ENCODE measurements at regions not wholly inside any gene's neighbourhood (a gene's known extent, or its start where the extent isn't known, plus 50 kb on each side); places are given as distances from the start of the nearest gene placed in this dataset.

DNA sequence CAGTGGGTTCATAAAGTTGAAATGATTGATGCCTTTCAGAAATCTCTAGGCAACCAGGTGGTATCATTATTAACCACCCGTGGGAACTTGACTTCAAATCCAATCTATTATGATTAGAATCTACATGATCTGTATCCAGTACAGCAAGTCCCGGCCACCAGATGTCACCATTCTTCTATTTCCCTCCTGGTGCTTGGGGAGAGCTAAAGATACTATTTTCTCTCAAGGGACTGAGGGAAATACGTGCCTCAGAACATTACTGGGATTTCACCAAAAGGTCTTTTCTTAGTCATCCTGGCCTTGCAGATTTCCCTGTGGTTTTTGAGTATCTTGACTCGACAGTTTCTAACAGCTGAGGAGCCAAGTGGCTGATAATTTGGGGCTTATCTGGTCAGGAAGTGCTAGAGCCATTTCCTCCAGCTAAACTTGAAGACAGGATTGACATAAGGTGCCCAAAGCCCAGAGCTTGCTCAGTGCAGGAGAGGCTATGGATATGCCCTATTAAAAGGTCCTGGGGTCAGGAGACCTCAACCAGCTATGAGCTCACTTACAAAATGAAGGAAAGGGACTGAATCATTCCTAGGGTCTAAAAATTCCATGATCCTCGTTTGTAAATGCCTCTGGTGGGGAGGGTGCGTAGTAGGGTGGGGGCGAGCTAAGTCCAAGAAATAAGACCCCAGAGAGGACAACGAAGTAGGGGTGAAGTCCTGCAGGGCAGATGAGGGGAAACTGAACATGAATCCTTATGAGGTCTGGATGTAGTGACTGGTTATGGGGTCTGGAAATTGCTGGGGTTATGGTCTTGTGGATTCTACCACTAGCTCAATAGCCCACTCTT, 135.4 kb upstream of the MGAT5 start:
- POLR2A ChIA-PET = interaction anchor here (0.9 to 1.3 kb wide), 4 partner anchors 19 to 293 kb away, joined by 3 to 7 read pairs (median 4); no protein-coding TSS in a partner anchor
- H3K4me3 ChIP-seq (ENCODE audit: low read depth, low read length) = no peak overlapping the region
- TF ChIP-seq CTCF (IDR thresholded peaks at IDR 0.05; ENCODE audit: insufficient read depth, low read length, missing control alignments) = peak; percentile 68
- CTCF ChIA-PET = interaction anchor here (0.6 to 8.4 kb wide), 60 partner anchors 9 to 780 kb away, joined by 3 to 154 read pairs (median 5); partner anchors contain the start of gene MGAT5
- peak; percentile 94 for DNase-seq (ENCODE audit: low read depth, low spot score)

DNA sequence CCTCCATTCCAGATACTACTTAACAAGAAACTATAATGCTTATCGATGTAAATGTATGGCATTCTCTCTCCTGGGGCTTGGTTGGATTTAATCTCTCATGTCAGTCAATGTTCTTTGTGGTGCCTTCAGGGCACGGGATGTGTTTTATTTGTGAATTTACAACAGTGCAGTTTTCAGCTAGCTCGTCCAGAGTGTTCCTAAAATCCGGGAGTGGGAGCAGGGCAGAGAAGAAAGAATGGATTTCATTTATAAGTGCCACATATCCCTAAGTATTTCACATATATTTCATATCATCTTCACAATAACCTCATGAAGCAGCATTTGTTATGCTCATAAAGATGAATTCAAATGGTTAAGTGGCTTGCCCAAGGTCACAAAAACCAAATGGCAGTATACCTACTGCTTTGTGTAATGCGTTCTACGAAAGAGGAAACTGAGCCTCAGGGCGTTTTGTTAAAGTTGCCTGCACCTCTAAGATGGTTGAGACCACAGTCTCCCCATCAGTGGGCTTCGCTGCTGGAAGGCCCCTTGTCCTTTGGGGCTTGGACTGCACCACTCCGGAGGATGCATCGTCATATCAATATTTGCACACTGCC, 134.7 kb upstream of the MGAT5 start:
- no peak for TF ChIP-seq CTCF (IDR thresholded peaks at IDR 0.05; ENCODE audit: insufficient read depth, low read length, missing control alignments)
- H3K4me3 ChIP-seq (ENCODE audit: low read depth, low read length) = peak overlapping the region; percentile 76
- ChIA-PET POLR2A (interaction anchor here (0.9 to 2.3 kb wide), 9 partner anchors 18 to 232 kb away, joined by 3 to 13 read pairs (median 4); no protein-coding TSS in a partner anchor), CTCF (interaction anchor here (0.6 to 8.4 kb wide), 48 partner anchors 8 to 779 kb away, joined by 3 to 154 read pairs (median 6); partner anchors contain the start of gene MGAT5)
- no peak for DNase-seq (ENCODE audit: low read depth, low spot score)

DNA sequence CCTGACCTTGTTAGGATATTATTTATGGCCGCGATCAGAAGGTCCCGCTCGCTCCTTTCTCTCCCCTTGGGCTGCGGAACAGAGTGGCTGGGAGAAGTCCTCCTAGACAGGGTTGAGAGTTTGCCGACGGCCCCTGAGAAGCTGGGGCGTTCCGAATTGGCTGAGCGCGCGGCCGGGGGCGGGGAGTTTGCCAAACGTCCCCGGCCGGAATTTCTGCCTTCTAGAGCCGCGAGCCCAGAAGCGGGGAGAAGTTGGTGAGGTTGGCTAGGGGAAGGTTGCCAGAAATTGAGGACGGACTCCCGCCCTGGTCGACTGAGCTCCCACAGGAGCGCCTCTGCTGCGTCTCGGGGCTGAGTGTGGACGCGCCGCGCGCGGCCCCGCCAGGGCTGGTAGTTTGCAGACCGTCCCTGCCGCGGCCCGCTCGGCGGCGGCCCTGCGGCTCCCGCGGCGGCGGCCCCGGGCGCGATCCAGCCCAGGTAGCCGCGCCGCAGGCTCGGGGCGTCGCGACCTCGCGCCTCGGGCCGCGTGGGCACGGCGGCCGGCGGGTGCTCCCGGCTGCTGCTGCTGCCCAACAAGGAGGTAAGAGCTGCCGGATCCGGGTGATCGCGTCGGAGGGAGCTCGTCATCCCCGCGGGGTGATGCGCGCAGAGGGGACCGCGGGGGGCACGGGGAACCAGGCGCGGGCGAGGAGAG, 134.0 kb upstream of the MGAT5 start:
- DNase-seq (ENCODE audit: low read depth, low spot score) = peak; percentile 61
- no peak for TF ChIP-seq CTCF (IDR thresholded peaks at IDR 0.05; ENCODE audit: insufficient read depth, low read length, missing control alignments)
- POLR2A ChIA-PET = interaction anchor here (0.9 to 2.3 kb wide), 7 partner anchors 59 to 291 kb away, joined by 3 to 13 read pairs (median 4); no protein-coding TSS in a partner anchor
- CTCF ChIA-PET = interaction anchor here (0.7 to 8.4 kb wide), 15 partner anchors 8 to 330 kb away, joined by 3 to 154 read pairs (median 20); partner anchors contain the start of gene MGAT5
- H3K4me3 ChIP-seq (ENCODE audit: low read depth, low read length) = peak overlapping the region; percentile 76

- H3K4me3 ChIP-seq (ENCODE audit: low read depth, low read length) = peak overlapping the region; percentile 76
- TF ChIP-seq CTCF (IDR thresholded peaks at IDR 0.05; ENCODE audit: insufficient read depth, low read length, missing control alignments) = no peak
- CTCF ChIA-PET = interaction anchor here (0.7 to 8.4 kb wide), 13 partner anchors 24 to 330 kb away, joined by 3 to 154 read pairs (median 27); partner anchors contain the start of gene MGAT5
- DNase-seq (ENCODE audit: low read depth, low spot score) = no peak
- POLR2A ChIA-PET = interaction anchor here (0.5 to 2.3 kb wide), 4 partner anchors 128 to 291 kb away, joined by 3 to 13 read pairs (median 5); no protein-coding TSS in a partner anchor
These were observed 133.5 kb upstream of the MGAT5 start for GRCh38 chr2:134120406-134120732.

DNA sequence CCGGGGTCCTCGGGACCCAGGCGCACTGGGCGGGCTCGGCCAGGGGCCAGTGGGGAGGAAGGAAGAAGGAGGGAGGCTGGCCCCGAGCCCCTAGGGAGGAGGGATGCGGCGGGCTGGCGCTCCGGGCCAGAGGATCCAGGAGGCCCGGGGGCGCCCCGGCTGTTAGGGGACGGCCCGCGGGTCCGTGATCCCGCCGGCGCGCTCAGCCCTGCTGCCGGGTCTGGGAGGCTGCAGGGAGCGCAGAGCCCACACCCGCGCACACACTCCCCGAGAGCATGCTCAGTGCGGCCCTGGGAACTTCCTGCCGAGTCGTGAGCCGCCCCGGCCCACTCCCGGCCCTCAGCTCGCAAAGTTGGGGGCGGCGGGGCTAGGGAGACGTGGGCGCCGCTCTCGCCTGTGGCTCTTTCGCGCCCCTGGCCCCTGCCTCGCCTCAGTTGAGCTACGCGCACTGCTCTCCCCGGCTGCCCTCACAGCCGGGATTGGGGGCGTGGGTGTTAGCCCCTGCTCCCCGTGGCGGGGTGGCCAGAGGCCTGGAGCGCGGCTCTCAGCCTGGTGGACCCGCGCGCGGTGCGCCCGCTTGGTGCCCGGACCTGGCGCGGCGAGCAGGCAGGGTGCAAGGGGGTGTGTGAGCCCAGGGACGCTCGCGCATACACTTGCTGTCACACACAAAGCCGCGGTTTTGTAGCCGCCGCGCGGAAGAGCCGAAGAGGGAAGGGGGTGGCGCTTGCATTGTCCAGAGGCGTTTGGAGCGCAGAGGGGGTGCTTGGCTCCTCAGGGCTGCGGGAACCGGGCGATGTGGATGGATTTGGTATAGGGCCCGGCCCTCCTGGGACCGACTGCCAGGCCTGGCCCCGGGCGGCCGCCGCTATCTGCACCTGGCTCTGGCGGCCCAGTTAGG, 132.9 kb upstream of the MGAT5 start:
- CTCF ChIA-PET = interaction anchor here (0.7 to 8.4 kb wide), 9 partner anchors 23 to 329 kb away, joined by 3 to 154 read pairs (median 87); partner anchors contain the start of gene MGAT5
- no peak for TF ChIP-seq CTCF (IDR thresholded peaks at IDR 0.05; ENCODE audit: insufficient read depth, low read length, missing control alignments)
- POLR2A ChIA-PET = interaction anchor here (0.5 to 2.3 kb wide), 4 partner anchors 122 to 290 kb away, joined by 3 to 13 read pairs (median 4); no protein-coding TSS in a partner anchor
- peak overlapping the region; percentile 76 for H3K4me3 ChIP-seq (ENCODE audit: low read depth, low read length)
- DNase-seq (ENCODE audit: low read depth, low spot score) = no peak

Data from AG04449 (cell line).